ENCODE measurements at regions not wholly inside any gene's neighbourhood (a gene's known extent, or its start where the extent isn't known, plus 50 kb on each side); places are given as distances from the start of the nearest gene placed in this dataset.

DNA sequence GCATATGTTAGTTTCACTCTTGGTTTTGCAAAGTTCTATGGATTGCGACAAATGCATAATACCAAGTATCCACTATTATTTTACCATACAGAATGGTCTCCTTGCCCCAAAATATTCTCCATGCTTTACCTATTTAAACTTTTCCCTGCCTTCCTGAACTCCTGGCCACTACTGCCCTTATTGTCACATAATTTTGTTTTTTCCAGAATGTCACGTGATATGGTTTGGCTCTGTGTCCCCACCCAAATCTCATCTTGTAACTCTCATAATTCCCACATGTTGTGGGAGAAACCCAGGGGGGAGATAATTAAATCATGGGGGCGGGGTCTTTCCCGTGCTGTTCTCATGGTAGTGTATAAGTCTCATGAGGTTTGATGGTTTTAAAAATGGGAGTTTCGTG is 760.0 kb downstream of the METTL4 start:
- 75 to 83% (median 82%) methylated on average over 5 of the region's 5 CpGs for WGBS, 3 donors
- intact Hi-C loops (cut with DNase I), result no loop called here
- Histone ChIP-seq H3K4me3 (no peak overlapping the region), H3K27ac (no peak overlapping the region), H3K27me3 (ENCODE audit: insufficient read depth in 3 of 3, low read length in 2 of 3) (no peaks in the 10 kb centered on the region), H3K36me3 (ENCODE audit: insufficient read depth in 1 of 2, low read depth in 1 of 2) (no peaks in the 10 kb centered on the region), H3K4me1 (no peaks in the 10 kb centered on the region), H3K9me3 (no peaks in the 10 kb centered on the region)
- ATAC-seq, result no peak
- TF ChIP-seq, protein P1, sequence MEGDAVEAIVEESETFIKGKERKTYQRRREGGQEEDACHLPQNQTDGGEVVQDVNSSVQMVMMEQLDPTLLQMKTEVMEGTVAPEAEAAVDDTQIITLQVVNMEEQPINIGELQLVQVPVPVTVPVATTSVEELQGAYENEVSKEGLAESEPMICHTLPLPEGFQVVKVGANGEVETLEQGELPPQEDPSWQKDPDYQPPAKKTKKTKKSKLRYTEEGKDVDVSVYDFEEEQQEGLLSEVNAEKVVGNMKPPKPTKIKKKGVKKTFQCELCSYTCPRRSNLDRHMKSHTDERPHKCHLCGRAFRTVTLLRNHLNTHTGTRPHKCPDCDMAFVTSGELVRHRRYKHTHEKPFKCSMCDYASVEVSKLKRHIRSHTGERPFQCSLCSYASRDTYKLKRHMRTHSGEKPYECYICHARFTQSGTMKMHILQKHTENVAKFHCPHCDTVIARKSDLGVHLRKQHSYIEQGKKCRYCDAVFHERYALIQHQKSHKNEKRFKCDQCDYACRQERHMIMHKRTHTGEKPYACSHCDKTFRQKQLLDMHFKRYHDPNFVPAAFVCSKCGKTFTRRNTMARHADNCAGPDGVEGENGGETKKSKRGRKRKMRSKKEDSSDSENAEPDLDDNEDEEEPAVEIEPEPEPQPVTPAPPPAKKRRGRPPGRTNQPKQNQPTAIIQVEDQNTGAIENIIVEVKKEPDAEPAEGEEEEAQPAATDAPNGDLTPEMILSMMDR (IDR thresholded peaks at IDR 0.05), result no peak
- DNase-seq, result no peak

DNA sequence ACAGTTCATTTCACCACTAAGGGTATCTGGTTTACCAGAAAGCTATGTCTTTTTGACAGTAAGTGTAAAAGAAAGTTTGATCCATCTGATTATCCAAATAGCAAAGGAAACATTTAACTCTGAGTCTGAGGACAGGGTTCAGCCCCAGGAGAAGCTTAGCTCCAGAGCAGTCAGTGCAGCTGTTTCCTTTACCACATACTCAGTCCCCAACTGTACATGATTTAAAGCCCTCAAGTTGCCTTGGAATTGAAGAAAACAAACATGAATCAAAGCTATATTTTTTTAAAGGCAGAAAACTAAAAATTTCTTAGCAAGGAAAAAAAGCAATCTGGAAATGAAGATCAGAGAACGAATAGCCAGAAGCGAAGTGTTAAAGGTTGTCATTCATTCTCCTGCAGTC is 746.0 kb downstream of the METTL4 start:
- WGBS, 3 donors, result 68 to 74% (median 68%) methylated on average over 2 of the region's 2 CpGs
- ATAC-seq (no peak), DNase-seq (no peak)
- Histone ChIP-seq H3K9me3 (no peaks in the 10 kb centered on the region), H3K27me3 (ENCODE audit: insufficient read depth in 3 of 3, low read length in 2 of 3) (no peaks in the 10 kb centered on the region), H3K4me3 (no peak overlapping the region), H3K4me1 (no peaks in the 10 kb centered on the region), H3K36me3 (ENCODE audit: insufficient read depth in 1 of 2, low read depth in 1 of 2) (no peaks in the 10 kb centered on the region), H3K27ac (no peak overlapping the region)
- TF ChIP-seq, protein P1 (IDR thresholded peaks at IDR 0.05), result no peak
- intact Hi-C loops (cut with DNase I), result no loop called here

GRCh38 chr18:1840878-1841277 is 730.4 kb downstream of the METTL4 start:
- DNase-seq, result no peak
- peaks cover 4% of the 10 kb centered on the region for H3K9me3 ChIP-seq
- H3K36me3 ChIP-seq (ENCODE audit: insufficient read depth in 1 of 2, low read depth in 1 of 2), result no peaks in the 10 kb centered on the region
- WGBS, 3 donors, result 75 to 87% (median 77%) methylated on average over 5 of the region's 5 CpGs
- H3K4me1 ChIP-seq, result no peaks in the 10 kb centered on the region
- no peak overlapping the region for H3K27ac ChIP-seq
- intact Hi-C loops (cut with DNase I), result no loop called here
- TF ChIP-seq, protein P1 (IDR thresholded peaks at IDR 0.05), result no peak
- H3K4me3 ChIP-seq, result no peak overlapping the region
- no peaks in the 10 kb centered on the region for H3K27me3 ChIP-seq (ENCODE audit: insufficient read depth in 3 of 3, low read length in 2 of 3)
- no peak for ATAC-seq

- Histone ChIP-seq H3K4me1 (no peaks in the 10 kb centered on the region), H3K4me3 (no peak overlapping the region), H3K9me3 (no peaks in the 10 kb centered on the region), H3K27ac (no peak overlapping the region), H3K27me3 (ENCODE audit: insufficient read depth in 3 of 3, low read length in 2 of 3) (no peaks in the 10 kb centered on the region), H3K36me3 (ENCODE audit: insufficient read depth in 1 of 2, low read depth in 1 of 2) (no peaks in the 10 kb centered on the region)
- 80 to 81% (median 80%) methylated on average over 3 of the region's 3 CpGs for WGBS, 3 donors
- intact Hi-C loops (cut with DNase I), result no loop called here
- ATAC-seq, result no peak
- DNase-seq, result no peak
- TF ChIP-seq, protein P1 (IDR thresholded peaks at IDR 0.05), result no peak
Measured at GRCh38 chr18:1846640-1847039, 724.7 kb downstream of the METTL4 start.

DNA sequence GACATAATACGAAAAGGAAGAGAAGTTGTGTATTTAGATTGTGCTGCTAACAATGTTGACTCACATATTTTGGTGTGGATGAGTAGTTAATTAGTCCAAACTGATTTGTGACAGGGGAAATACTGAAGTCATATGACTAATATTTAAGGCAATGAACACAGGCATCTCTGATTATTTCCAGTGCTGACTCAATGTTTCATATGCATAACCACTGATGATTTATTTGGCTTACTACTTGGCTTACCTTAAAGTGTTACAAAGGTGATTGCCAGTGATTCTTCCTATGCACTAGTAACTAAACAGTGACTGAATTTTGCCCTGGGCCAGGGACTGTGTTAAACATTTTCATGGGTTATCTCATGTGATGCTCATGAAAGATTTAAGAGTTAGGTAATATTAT is 722.6 kb downstream of the METTL4 start:
- Histone ChIP-seq H3K4me1 (no peaks in the 10 kb centered on the region), H3K27ac (no peak overlapping the region), H3K27me3 (ENCODE audit: insufficient read depth in 3 of 3, low read length in 2 of 3) (no peaks in the 10 kb centered on the region), H3K36me3 (ENCODE audit: insufficient read depth in 1 of 2, low read depth in 1 of 2) (no peaks in the 10 kb centered on the region), H3K4me3 (no peak overlapping the region), H3K9me3 (no peaks in the 10 kb centered on the region)
- TF ChIP-seq, protein P1 (IDR thresholded peaks at IDR 0.05), result no peak
- no peak for DNase-seq
- intact Hi-C loops (cut with DNase I), result no loop called here
- no peak for ATAC-seq
- WGBS, 3 donors, result 79 to 86% (median 85%) methylated on average over 1 of the region's 1 CpG
